Left lung (tissue), 4 donors: ENCODE measurements at regions not wholly inside any gene's neighbourhood (a gene's known extent, or its start where the extent isn't known, plus 50 kb on each side); places are given as distances from the start of the nearest gene placed in this dataset.

ENCODE experiments used
- ATAC-seq: fragments of 200-7000 bp; cut with Tn5 transposase; one replicate; pipeline ENCODE4 v1.9.1; 2020; ENCODE audit warnings: moderate library complexity
- DNase-seq, 4 donors: peaks; one replicate each; pipeline ENCODE4 v3.0.0-alpha.2; 2013 to 2020
- H3K27ac ChIP-seq, 2 donors: fragments of 200-600 bp; sonication (generic) in 1 of 2; one replicate each; pipeline versions ENCODE4 v1.5.0 to v1.8.0; 2020 to 2021
- H3K27me3 ChIP-seq, 2 donors: fragments of 200-600 bp; sonication (generic) in 1 of 2; one replicate each; pipeline versions ENCODE4 v1.5.0 to v1.8.0; 2020 to 2021
- H3K36me3 ChIP-seq, 2 donors: fragments of 200-600 bp; sonication (generic) in 1 of 2; one replicate each; pipeline versions ENCODE4 v1.5.0 to v1.8.0; 2020 to 2021
- H3K4me1 ChIP-seq, 2 donors: fragments of 200-600 bp; one replicate each; pipeline ENCODE4 v1.8.0; 2021
- H3K4me3 ChIP-seq, 2 donors: fragments of 200-600 bp; sonication (generic) in 1 of 2; one replicate each; pipeline versions ENCODE4 v1.5.0 to v1.8.0; 2020 to 2021; ENCODE audit warnings: mild to moderate bottlenecking in 1 of 2
- H3K9me3 ChIP-seq, 2 donors: fragments of 200-600 bp; sonication (generic) in 1 of 2; one replicate each; pipeline versions ENCODE4 v1.5.0 to v1.8.0; 2020 to 2021
- intact Hi-C, 2 donors: fragments of 100-400 bp; cut with DNase I; formaldehyde crosslinking; loops; one replicate each; pipeline versions ENCODE4 v1.11.2 to v1.14.2; 2022
- TF ChIP-seq, protein P1 (sequence below), 2 donors: fragments of 200-600 bp; sonication (generic) in 1 of 2; IDR thresholded peaks; one replicate each; pipeline versions ENCODE4 v1.5.0 to v1.8.0; 2021; ENCODE audit warnings: antibody characterized with exemption in 2 of 2
- donor health status: DM: no; HTN: yes; CAD: no.
- donor health status: DM: no; HTN: no; CAD: no.

DNA sequence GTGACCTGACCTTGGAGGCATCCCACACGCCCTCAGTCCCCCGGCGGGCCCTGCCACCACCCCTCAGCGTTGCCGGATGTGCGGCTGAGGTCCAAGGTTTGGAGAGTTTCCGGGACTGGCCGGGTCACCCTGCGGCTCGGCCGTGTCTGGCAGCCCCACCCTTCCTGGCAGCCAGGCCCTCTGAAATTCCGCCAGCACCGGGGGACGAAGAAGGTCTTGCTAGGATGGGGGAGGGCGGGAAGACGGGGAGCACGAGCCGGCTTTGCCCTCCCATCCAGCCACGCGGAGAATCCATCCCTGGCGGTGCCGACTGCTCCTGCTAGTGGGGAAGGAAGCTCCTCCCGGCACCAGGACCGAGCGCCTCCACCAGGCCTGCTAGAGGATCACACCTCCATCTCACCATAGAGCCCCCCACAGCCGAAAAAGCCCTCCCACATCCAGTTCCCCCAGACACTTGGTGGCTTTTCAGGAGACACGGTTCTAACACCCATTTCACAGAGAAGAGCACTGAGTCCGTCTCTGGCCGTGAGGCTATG is 81.5 kb downstream of the CPN2 start:
- no peaks in the 10 kb centered on the region for H3K36me3 ChIP-seq
- H3K27ac ChIP-seq = peak overlapping the region in 1 of 2 donors; percentile 62
- no peak overlapping the region for H3K4me3 ChIP-seq
- H3K27me3 ChIP-seq = no peaks in the 10 kb centered on the region
- H3K9me3 ChIP-seq = no peaks in the 10 kb centered on the region
- TF ChIP-seq, protein P1, sequence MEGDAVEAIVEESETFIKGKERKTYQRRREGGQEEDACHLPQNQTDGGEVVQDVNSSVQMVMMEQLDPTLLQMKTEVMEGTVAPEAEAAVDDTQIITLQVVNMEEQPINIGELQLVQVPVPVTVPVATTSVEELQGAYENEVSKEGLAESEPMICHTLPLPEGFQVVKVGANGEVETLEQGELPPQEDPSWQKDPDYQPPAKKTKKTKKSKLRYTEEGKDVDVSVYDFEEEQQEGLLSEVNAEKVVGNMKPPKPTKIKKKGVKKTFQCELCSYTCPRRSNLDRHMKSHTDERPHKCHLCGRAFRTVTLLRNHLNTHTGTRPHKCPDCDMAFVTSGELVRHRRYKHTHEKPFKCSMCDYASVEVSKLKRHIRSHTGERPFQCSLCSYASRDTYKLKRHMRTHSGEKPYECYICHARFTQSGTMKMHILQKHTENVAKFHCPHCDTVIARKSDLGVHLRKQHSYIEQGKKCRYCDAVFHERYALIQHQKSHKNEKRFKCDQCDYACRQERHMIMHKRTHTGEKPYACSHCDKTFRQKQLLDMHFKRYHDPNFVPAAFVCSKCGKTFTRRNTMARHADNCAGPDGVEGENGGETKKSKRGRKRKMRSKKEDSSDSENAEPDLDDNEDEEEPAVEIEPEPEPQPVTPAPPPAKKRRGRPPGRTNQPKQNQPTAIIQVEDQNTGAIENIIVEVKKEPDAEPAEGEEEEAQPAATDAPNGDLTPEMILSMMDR (IDR thresholded peaks at IDR 0.05) = peak; percentile 39 to 40
- intact Hi-C loops = loop anchor here in 1 of 2 donors (5.0 kb wide), 1 partner anchor 132 kb away; the partner anchor contains the start of gene HES1
- DNase-seq = peak; percentile 67 to 88 (median 83)
- peaks cover 28 to 68% of the 10 kb centered on the region in 2 donors for H3K4me1 ChIP-seq
- ATAC-seq = peak; percentile 57

DNA sequence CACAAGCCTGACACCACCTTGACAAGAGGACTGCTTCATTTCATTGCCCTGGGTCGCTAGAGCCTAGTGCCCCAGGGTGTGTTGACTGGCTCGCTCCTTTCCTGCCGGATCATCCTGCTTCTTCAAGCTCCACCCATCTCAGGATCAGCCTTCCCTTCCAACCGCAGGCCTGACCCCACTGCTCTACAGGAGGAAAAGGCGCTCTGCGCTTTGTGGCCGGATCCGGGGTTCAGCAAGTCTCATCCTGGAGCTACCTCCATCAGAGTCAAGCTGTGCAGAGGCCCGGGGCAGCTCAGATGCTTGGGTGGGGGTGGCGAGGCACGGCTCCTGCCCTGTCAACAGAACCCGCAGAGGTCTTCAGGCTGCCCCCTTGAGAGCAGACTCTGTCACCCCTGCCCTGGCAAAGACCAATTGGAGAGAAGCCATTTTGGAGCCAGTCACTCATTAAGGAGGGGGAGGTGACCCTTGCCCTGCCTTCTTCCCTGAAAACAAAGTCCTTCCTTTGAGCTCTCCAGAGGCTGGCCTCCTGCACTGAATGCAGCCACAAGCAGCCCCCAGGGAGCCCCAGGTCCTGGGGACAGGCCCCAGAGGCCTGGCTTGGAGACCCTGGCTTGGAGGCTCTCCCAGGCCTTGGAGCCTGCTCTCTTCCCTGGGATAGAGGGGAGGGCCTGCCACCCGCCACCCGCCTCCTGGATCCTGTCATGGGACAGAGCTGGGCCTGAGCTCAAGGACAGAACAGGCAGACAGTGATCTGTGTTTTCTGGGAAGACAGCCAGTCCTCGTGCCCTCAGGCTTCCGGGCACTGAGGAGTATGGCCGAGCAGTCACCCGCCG is 80.3 kb downstream of the CPN2 start:
- H3K4me1 ChIP-seq = peaks cover 20 to 65% of the 10 kb centered on the region in 2 donors
- peak in 2 of 4 donors; percentile 70 to 78 for DNase-seq

GRCh38 chr3:194271460-194272035 is 79.6 kb downstream of the CPN2 start:
- no peak for ATAC-seq
- Histone ChIP-seq H3K27me3 (no peaks in the 10 kb centered on the region), H3K4me1 (peaks cover 20 to 58% of the 10 kb centered on the region in 2 donors), H3K36me3 (no peaks in the 10 kb centered on the region), H3K9me3 (no peaks in the 10 kb centered on the region), H3K27ac (peak overlapping the region; percentile 62 to 80), H3K4me3 (no peak overlapping the region)
- intact Hi-C loops = no loop called here
- peak in 1 of 4 donors; percentile 80 for DNase-seq
- TF ChIP-seq, protein P1 (IDR thresholded peaks at IDR 0.05) = no peak

More for the DNA sequence above, 80.3 kb downstream of the CPN2 start:
- H3K9me3 ChIP-seq = no peaks in the 10 kb centered on the region
- H3K36me3 ChIP-seq = no peaks in the 10 kb centered on the region
- ATAC-seq = peak; percentile 69
- TF ChIP-seq, protein P1 (IDR thresholded peaks at IDR 0.05) = no peak
- H3K27me3 ChIP-seq = no peaks in the 10 kb centered on the region
- peak overlapping the region; percentile 62 to 80 for H3K27ac ChIP-seq
- intact Hi-C loops = no loop called here
- no peak overlapping the region for H3K4me3 ChIP-seq

GRCh38 chr3:194272221-194272620 is 78.9 kb downstream of the CPN2 start:
- ATAC-seq (no peak), DNase-seq (no peak)
- H3K9me3 ChIP-seq = no peaks in the 10 kb centered on the region
- H3K4me3 ChIP-seq = no peak overlapping the region
- no peak overlapping the region for H3K27ac ChIP-seq
- TF ChIP-seq, protein P1 (IDR thresholded peaks at IDR 0.05) = no peak
- peaks cover 20 to 55% of the 10 kb centered on the region in 2 donors for H3K4me1 ChIP-seq
- no peaks in the 10 kb centered on the region for H3K27me3 ChIP-seq
- no peaks in the 10 kb centered on the region for H3K36me3 ChIP-seq
- intact Hi-C loops = no loop called here
